ENCODE measurements at regions not wholly inside any gene's neighbourhood (a gene's known extent, or its start where the extent isn't known, plus 50 kb on each side); places are given as distances from the start of the nearest gene placed in this dataset.
"Not testable (repeated sequence)": the region's sequence is repeated elsewhere in the genome, so short reads cannot be mapped to it uniquely, and the experiment has no call there.

- no peaks in the 10 kb centered on the region for H3K4me1 ChIP-seq
- no peak for TF ChIP-seq POLR2A (IDR thresholded peaks at IDR 0.05)
- no peak for TF ChIP-seq CTCF (IDR thresholded peaks at IDR 0.05 in 4 of 5, conservative IDR thresholded peaks at IDR 0.05 in 1 of 5)
- H3K27ac ChIP-seq: no peak overlapping the region
- no peaks in the 10 kb centered on the region for H3K9me3 ChIP-seq
- no peak overlapping the region for H3K4me3 ChIP-seq
- intact Hi-C loops (cut with DNase I; ENCODE audit: low total_unique reads) (no loop called here), in situ Hi-C loops (cut with MboI; ENCODE audit: low sequenced_read_pairs in 4 of 4) (no loop called here)
- H3K36me3 ChIP-seq: no peaks in the 10 kb centered on the region
- DNase-seq: no peak
- no peak for ATAC-seq
- no peaks in the 10 kb centered on the region for H3K27me3 ChIP-seq
Observed at GRCh38 chr2:142290931-142291330, 160.1 kb upstream of the LRP1B start.

- intact Hi-C loops (cut with DNase I; ENCODE audit: low total_unique reads): no loop called here
- Histone ChIP-seq H3K27ac (no peak overlapping the region), H3K9me3 (no peaks in the 10 kb centered on the region), H3K27me3 (no peaks in the 10 kb centered on the region), H3K4me3 (no peak overlapping the region), H3K36me3 (no peaks in the 10 kb centered on the region), H3K4me1 (no peaks in the 10 kb centered on the region)
- ATAC-seq (no peak), DNase-seq (no peak)
- TF ChIP-seq CTCF (IDR thresholded peaks at IDR 0.05 in 4 of 5, conservative IDR thresholded peaks at IDR 0.05 in 1 of 5) (no peak), POLR2A (IDR thresholded peaks at IDR 0.05) (no peak)
- in situ Hi-C loops (cut with MboI; ENCODE audit: low sequenced_read_pairs in 4 of 4): no loop called here
Observed at GRCh38 chr2:142286618-142287017, 155.8 kb upstream of the LRP1B start.

DNA sequence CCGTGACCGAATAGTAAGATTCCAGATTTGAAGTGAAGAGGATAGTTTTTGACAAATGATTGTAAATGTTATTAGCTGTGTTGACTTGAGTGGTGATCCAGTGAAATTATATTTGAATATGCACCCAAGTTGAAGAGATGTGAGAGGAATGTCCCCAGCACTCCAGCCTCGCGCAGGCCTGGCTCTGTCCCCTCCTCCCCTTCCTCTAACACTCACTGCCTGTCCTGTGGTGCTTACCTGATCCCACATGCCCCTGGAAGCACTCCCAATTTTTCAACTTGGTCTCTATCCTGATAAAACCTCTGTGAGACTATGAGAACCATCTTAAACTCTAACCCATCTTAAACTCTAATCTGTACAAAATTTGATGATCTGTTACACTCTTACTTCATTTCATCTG is 154.7 kb upstream of the LRP1B start:
- intact Hi-C loops (cut with DNase I; ENCODE audit: low total_unique reads) (no loop called here), in situ Hi-C loops (cut with MboI; ENCODE audit: low sequenced_read_pairs in 4 of 4) (no loop called here)
- no peak overlapping the region for H3K4me3 ChIP-seq
- no peaks in the 10 kb centered on the region for H3K36me3 ChIP-seq
- H3K27ac ChIP-seq: no peak overlapping the region
- H3K4me1 ChIP-seq: no peaks in the 10 kb centered on the region
- H3K9me3 ChIP-seq: no peaks in the 10 kb centered on the region
- no peaks in the 10 kb centered on the region for H3K27me3 ChIP-seq
- TF ChIP-seq CTCF (IDR thresholded peaks at IDR 0.05 in 4 of 5, conservative IDR thresholded peaks at IDR 0.05 in 1 of 5): no peak
- no peak for TF ChIP-seq POLR2A (IDR thresholded peaks at IDR 0.05)
- ATAC-seq: no peak
- no peak for DNase-seq

DNA sequence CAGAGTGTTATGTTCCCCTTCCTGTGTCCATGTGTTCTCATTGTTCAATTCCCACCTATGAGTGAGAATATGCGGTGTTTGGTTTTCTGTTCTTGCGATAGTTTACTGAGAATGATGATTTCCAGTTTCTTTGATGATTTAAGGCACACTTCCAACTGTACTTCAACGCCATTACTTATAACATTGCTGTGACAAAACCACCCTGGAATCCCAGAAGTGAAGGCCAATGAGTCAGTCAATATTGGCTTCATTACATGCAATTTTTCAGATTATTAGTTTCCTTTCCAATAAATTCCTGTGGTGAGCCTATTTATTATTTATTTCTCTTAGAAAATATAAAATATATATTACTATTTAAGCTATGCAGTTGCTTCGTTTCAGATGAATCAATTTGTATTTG is 153.5 kb upstream of the LRP1B start:
- ATAC-seq; H3K4me3 ChIP-seq; H3K9me3 ChIP-seq; H3K27me3 ChIP-seq; DNase-seq; in situ Hi-C loops (cut with MboI; ENCODE audit: low sequenced_read_pairs in 4 of 4); H3K27ac ChIP-seq; intact Hi-C loops (cut with DNase I; ENCODE audit: low total_unique reads); H3K4me1 ChIP-seq; H3K36me3 ChIP-seq: not testable (repeated sequence)

DNA sequence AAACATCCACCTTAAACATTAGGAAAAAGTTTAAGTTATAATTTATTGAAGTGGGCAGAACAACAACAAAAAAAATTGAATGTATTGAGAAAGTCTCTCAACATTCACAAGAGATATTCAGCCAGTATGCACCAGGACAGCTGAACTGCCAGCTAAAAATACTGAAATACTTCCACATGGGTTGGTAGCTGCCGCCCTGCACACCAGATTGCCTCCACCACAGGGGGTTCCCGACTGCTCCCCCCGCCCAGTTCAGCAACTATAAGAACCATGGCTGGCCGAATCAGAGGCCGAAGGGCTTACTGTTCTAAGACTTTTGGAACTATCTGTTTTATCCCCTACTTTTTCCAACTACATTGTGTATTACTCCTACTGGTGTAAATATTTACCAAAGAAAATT is 150.0 kb upstream of the LRP1B start:
- H3K9me3 ChIP-seq: no peaks in the 10 kb centered on the region
- ATAC-seq (no peak), DNase-seq (no peak)
- H3K36me3 ChIP-seq: no peaks in the 10 kb centered on the region
- no peak overlapping the region for H3K27ac ChIP-seq
- H3K4me1 ChIP-seq: no peaks in the 10 kb centered on the region
- in situ Hi-C loops (cut with MboI; ENCODE audit: low sequenced_read_pairs in 4 of 4) (no loop called here), intact Hi-C loops (cut with DNase I; ENCODE audit: low total_unique reads) (no loop called here)
- no peak overlapping the region for H3K4me3 ChIP-seq
- TF ChIP-seq POLR2A (IDR thresholded peaks at IDR 0.05) (no peak), CTCF (IDR thresholded peaks at IDR 0.05 in 4 of 5, conservative IDR thresholded peaks at IDR 0.05 in 1 of 5) (no peak)
- no peaks in the 10 kb centered on the region for H3K27me3 ChIP-seq

All from gastrocnemius medialis (tissue), 4 donors.